GM12875 (cell line): ENCODE measurements at regions not wholly inside any gene's neighbourhood (a gene's known extent, or its start where the extent isn't known, plus 50 kb on each side); places are given as distances from the start of the nearest gene placed in this dataset.

ENCODE experiments used
- H3K4me3 ChIP-seq: one replicate; pipeline ENCODE4 v1.5.1; 2011; ENCODE audit warnings: low read depth, low read length, control low read depth
- TF ChIP-seq, protein P1 (sequence below): IDR thresholded peaks from 2 replicates; pipeline ENCODE4 v1.5.1; 2011; ENCODE audit warnings: low read depth, mild to moderate bottlenecking, control low read depth, inconsistent platforms, low read length, moderate library complexity, borderline replicate concordance; ENCODE audit not compliant: insufficient read depth

DNA sequence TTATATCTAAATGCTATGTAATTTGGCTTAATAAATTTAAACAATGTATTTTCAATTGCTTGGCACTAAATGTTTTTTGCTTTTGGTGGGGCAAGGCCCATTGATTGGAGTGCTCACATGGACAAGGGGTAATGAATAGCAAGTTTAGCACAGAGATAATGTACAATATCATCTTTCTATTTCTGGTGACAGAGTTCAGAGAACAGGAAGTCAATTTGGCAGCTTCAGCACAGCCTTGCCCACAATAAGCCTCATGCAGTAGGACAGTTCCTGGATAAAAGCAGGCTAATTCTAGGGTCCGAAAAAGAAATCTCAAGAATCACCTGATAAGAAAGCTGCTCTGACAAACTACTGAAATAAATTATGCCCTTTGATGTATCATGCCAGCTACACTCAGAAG, 443.9 kb upstream of the FSHR start:
- TF ChIP-seq, protein P1, sequence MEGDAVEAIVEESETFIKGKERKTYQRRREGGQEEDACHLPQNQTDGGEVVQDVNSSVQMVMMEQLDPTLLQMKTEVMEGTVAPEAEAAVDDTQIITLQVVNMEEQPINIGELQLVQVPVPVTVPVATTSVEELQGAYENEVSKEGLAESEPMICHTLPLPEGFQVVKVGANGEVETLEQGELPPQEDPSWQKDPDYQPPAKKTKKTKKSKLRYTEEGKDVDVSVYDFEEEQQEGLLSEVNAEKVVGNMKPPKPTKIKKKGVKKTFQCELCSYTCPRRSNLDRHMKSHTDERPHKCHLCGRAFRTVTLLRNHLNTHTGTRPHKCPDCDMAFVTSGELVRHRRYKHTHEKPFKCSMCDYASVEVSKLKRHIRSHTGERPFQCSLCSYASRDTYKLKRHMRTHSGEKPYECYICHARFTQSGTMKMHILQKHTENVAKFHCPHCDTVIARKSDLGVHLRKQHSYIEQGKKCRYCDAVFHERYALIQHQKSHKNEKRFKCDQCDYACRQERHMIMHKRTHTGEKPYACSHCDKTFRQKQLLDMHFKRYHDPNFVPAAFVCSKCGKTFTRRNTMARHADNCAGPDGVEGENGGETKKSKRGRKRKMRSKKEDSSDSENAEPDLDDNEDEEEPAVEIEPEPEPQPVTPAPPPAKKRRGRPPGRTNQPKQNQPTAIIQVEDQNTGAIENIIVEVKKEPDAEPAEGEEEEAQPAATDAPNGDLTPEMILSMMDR, result no peak
- no peak overlapping the region for H3K4me3 ChIP-seq

GRCh38 chr2:49585921-49586320, 431.6 kb upstream of the FSHR start:
- no peak overlapping the region for H3K4me3 ChIP-seq
- TF ChIP-seq, protein P1, result no peak

- TF ChIP-seq, protein P1, result no peak
Observed at GRCh38 chr2:49582946-49583345, 428.6 kb upstream of the FSHR start.

GRCh38 chr2:49577041-49577440, 422.7 kb upstream of the FSHR start:
- TF ChIP-seq, protein P1, result no peak
- H3K4me3 ChIP-seq, result no peak overlapping the region

More at GRCh38 chr2:49582946-49583345, 428.6 kb upstream of the FSHR start:
- H3K4me3 ChIP-seq, result no peak overlapping the region

- TF ChIP-seq, protein P1, result no peak
- no peak overlapping the region for H3K4me3 ChIP-seq
Observed at GRCh38 chr2:49569176-49569575, 414.9 kb upstream of the FSHR start.

- TF ChIP-seq, protein P1, result no peak
- H3K4me3 ChIP-seq, result no peak overlapping the region
Observed at GRCh38 chr2:49567811-49568600, 413.7 kb upstream of the FSHR start.

GRCh38 chr2:49567021-49567420, 412.7 kb upstream of the FSHR start:
- no peak overlapping the region for H3K4me3 ChIP-seq
- TF ChIP-seq, protein P1, result no peak
